ENCODE measurements at regions not wholly inside any gene's neighbourhood (a gene's known extent, or its start where the extent isn't known, plus 50 kb on each side); places are given as distances from the start of the nearest gene placed in this dataset.

DNA sequence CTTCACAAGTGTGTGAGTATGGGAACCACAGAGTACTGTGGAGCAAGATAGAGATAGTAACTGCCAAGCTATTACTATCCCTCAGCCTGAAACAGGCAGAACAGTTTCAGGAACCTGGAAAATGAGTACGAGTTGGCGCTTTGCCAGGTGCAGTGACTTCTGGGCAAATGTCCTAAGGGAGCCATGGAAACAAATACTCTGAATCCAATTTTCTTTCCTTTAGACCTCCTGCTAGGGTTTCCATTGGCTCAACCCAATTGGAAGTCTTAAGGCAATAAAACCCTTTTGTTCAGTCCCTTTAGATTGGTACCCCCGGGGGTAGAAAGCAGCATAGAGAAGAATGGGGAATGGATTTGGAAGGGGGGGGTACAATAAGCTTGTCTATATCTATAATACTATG lies 205.0 kb upstream of the EPHA7 start:
- no peak overlapping the region for H3K4me3 ChIP-seq (ENCODE audit: low read depth in 2 of 2, low read length in 1 of 2)
- POLR2A ChIA-PET, result no interaction called here
- H3K4me1 ChIP-seq (ENCODE audit: control insufficient read depth in 1 of 2, insufficient read depth in 2 of 2, low read depth in 1 of 2, low read length in 1 of 2), result no peaks in the 10 kb centered on the region
- H3K79me2 ChIP-seq (ENCODE audit: insufficient read depth), result no peaks in the 10 kb centered on the region
- H4K20me1 ChIP-seq (ENCODE audit: insufficient read depth), result no peaks in the 10 kb centered on the region
- H3K27ac ChIP-seq (ENCODE audit: low read depth in 2 of 2, low read length in 1 of 2), result no peak overlapping the region
- TF ChIP-seq RAD21 (IDR thresholded peaks at IDR 0.05; ENCODE audit: low read length) (no peak), ELF1 (IDR thresholded peaks at IDR 0.05) (no peak), IRF3 (IDR thresholded peaks at IDR 0.05; ENCODE audit: low read depth, low read length) (no peak), FOXJ3 (CRISPR knock-in tag; IDR thresholded peaks at IDR 0.05) (no peak), RCOR1 (IDR thresholded peaks at IDR 0.05; ENCODE audit: low read length) (no peak), EZH2phosphoT487 (IDR thresholded peaks at IDR 0.05; ENCODE audit: borderline replicate concordance, low read depth) (no peak), FOSL2 (IDR thresholded peaks at IDR 0.05; ENCODE audit: borderline replicate concordance, low read depth) (no peak), TCF12 (IDR thresholded peaks at IDR 0.05) (no peak), GATA2 (CRISPR knock-in tag; IDR thresholded peaks at IDR 0.05) (no peak), NRF1 (IDR thresholded peaks at IDR 0.05; ENCODE audit: low read depth, low read length) (no peak), RXRA (IDR thresholded peaks at IDR 0.05; ENCODE audit: borderline replicate concordance, low read depth) (no peak), PBX3 (IDR thresholded peaks at IDR 0.05) (no peak), FOXM1 (IDR thresholded peaks at IDR 0.05; ENCODE audit: low read depth) (no peak), CHD2 (IDR thresholded peaks at IDR 0.05; ENCODE audit: low read length, partially characterized antibody) (no peak), TEAD4 (IDR thresholded peaks at IDR 0.05; ENCODE audit: borderline replicate concordance, insufficient read depth) (no peak)
- TF ChIP-seq, protein P1, sequence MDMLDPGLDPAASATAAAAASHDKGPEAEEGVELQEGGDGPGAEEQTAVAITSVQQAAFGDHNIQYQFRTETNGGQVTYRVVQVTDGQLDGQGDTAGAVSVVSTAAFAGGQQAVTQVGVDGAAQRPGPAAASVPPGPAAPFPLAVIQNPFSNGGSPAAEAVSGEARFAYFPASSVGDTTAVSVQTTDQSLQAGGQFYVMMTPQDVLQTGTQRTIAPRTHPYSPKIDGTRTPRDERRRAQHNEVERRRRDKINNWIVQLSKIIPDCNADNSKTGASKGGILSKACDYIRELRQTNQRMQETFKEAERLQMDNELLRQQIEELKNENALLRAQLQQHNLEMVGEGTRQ (IDR thresholded peaks at IDR 0.05; ENCODE audit: borderline replicate concordance, low read depth, low read length), result no peak
- TF ChIP-seq, protein P2, sequence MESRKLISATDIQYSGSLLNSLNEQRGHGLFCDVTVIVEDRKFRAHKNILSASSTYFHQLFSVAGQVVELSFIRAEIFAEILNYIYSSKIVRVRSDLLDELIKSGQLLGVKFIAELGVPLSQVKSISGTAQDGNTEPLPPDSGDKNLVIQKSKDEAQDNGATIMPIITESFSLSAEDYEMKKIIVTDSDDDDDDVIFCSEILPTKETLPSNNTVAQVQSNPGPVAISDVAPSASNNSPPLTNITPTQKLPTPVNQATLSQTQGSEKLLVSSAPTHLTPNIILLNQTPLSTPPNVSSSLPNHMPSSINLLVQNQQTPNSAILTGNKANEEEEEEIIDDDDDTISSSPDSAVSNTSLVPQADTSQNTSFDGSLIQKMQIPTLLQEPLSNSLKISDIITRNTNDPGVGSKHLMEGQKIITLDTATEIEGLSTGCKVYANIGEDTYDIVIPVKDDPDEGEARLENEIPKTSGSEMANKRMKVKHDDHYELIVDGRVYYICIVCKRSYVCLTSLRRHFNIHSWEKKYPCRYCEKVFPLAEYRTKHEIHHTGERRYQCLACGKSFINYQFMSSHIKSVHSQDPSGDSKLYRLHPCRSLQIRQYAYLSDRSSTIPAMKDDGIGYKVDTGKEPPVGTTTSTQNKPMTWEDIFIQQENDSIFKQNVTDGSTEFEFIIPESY (IDR thresholded peaks at IDR 0.05; ENCODE audit: borderline replicate concordance, low read depth), result no peak
- no peaks in the 10 kb centered on the region for H3K9me2 ChIP-seq
- no peaks in the 10 kb centered on the region for H3F3A ChIP-seq (replicated peaks; ENCODE audit: insufficient read depth)
- no peaks in the 10 kb centered on the region for H3K9me3 ChIP-seq
- no peak overlapping the region for H2AFZ ChIP-seq (ENCODE audit: low read depth)
- no peaks in the 10 kb centered on the region for H3K27me3 ChIP-seq (ENCODE audit: insufficient read depth)
- no peak overlapping the region for H3K4me2 ChIP-seq
- CTCF ChIA-PET, result no interaction called here
- 4% methylated on average over 3 of the region's 3 CpGs for WGBS (ENCODE audit: low lambda C conversion rate)
- no peaks in the 10 kb centered on the region for H3K36me3 ChIP-seq (replicated peaks in 1 of 2; ENCODE audit: control insufficient read depth in 1 of 2, insufficient read depth in 2 of 2, low read length in 1 of 2)
- DNase-seq, result no peak
- H3K9ac ChIP-seq, result no peak overlapping the region

Data from SK-N-SH (cell line).